GM18870 (cell line): ENCODE measurements at regions not wholly inside any gene's neighbourhood (a gene's known extent, or its start where the extent isn't known, plus 50 kb on each side); places are given as distances from the start of the nearest gene placed in this dataset.
"Not testable (repeated sequence)": the region's sequence is repeated elsewhere in the genome, so short reads cannot be mapped to it uniquely, and the experiment has no call there.

Experiments
- ATAC-seq: cut with Tn5 transposase; IDR thresholded peaks from one replicate; pipeline ENCODE4 v1.9.1; 2021; ENCODE audit warnings: moderate library complexity; ENCODE audit not compliant: unreplicated experiment

DNA sequence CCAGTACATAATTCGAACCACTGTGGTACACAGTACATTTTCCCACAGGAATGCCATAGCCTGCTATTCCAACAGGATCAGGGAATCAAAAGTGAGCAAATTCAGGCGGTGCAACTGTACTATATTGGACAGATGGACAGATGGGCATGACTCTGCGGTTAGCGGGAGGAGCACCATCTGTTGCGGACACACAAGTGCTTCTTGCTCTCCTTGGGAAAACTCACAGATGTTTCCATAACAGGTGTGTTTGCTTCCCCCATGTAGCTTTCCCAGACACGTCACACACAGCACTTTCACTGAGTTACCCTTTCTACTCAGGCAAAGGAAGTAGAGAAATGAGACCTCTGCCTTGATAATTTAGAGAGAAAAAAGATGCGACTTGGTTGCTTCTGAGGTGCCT, 325.1 kb upstream of the THBS1 start:
- no peak for ATAC-seq

DNA sequence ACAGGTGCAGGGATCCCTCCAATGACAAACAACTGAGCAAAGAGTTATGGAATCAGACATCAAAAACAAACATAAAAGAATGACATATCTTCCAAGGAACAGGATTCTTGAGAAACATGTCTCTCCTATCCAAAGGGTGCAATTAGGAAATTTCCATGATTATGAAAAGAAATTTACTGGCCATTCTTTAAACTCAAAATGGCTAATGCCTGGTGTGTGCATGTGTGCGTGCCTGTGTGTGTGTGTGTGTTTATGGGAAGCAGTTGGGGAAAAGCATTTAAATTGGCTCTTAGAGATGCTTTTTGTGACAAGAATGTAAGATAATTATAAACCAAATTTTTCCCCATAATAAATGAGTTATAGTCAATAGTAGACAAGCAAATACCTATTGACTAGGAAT, 320.5 kb upstream of the THBS1 start:
- ATAC-seq: no peak

DNA sequence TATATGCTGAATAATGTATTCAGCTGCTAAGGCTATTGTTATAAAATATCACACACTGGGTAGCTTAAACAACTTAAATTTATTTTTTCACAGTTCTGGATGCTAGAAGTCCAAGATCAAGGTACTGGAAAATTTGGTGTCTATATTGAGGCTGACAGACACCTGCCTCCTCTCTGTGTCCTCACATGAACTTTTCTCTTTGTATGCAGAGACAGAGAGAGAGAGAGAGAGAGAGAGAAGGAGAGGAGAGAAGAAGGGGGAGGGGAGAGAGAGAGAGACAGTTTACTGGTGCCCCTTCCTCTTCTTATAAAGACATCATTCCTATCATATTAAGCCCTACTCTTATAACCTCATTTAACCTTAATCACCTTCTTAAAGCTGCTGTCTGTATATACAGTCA, 320.1 kb upstream of the THBS1 start:
- ATAC-seq: no peak

DNA sequence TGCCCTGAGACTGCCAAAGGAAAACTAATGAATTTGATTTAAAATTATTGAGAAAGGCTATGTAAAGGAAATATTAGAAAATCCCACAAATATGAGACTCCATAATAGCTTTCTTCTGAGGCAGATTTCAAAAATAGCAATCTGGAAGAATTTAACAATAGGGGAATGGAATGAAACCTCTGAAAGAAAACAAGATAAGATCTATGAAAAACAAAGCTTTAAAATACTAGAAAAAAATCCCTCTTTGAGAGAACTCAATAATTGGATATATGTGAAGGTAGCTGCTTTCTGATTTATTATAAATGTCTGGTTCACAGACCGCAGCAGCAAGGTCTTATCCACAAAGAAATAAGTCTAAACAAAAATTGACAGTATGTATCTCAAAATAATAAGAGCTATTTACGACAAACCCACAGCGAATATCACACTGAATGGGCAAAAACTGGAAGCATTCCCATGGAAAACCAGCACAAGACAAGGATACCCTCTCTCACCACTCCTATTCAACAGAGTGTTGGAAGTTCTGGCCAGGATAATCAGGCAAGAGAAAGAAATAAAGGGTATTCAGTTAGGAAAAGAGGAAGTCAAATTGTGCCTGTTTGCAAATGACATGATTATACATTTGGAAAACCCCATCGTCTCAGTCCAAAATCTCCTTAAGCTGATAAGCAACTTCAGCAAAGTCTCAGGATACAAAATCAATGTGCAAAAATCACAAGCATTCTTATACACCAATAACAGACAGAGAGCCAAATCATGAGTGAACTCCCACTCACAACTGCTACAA, 319.3 kb upstream of the THBS1 start:
- not testable (repeated sequence) for ATAC-seq

DNA sequence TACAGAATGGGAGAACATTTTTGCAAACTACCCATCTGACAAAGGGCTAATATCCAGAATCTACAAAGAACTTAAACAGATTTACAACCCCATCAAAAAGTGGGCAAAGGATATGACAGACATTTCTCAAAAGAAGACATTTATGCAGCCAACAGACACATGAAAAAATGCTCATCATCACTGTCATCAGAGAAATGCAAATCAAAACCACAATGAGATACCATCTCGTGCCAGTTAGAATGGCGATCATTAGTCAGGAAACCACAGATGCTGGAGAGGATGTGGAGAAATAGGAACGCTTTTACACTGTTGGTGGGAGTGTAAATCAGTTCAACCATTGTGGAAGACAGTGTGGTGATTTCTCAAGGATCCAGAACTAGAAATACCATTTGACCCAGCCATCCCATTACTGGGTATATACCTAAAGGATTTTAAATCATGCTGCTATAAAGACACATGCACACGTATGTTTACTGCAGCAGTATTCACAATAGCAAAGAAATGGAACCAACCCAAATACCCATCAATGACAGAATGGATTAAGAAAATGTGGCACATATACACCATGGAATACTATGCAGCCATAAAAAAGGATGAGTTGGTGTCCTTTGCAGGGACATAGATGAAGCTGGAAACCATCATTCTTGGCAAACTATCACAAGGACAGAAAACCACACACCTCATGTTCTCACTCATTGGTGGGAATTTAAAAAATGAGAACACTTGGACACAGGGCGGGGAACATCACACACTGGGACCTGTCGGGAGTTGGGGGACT, 317.7 kb upstream of the THBS1 start:
- not testable (repeated sequence) for ATAC-seq

DNA sequence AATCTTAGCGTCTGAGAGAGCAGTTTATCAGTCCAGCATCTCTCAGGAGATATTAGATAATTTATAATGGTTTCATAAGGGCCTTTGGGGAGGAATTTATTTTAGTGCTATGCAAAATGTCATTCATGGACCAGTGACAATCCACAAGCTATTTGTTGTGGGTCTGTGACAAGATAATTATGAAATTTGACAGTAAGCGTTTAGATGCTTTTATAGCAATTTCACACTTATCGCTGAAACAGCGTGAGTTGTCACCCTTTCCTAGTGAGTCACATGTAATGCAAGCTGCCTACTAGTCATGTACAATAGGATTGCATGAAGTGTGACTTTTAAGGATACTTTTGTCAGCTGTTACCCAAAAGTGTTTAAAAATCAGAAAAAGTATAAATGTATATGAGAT, 315.6 kb upstream of the THBS1 start:
- no peak for ATAC-seq

DNA sequence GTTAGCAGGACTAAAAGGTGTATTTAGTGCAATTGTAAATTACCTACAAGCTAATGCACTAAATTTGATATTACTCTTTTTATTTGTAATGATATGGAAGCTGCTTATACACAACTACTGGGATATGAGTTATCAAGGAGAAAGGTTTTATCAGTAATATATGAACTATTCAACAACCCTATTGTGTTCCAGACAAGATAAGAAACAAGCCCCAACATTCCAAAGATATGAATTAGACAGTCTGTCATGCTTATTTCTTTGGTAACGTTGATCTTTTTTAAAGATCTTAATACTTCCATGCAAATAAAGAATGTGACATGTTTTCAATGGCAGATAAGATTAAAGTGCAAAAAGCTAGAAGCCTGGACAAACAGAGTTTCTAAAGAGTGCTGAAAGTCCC, 314.0 kb upstream of the THBS1 start:
- no peak for ATAC-seq

DNA sequence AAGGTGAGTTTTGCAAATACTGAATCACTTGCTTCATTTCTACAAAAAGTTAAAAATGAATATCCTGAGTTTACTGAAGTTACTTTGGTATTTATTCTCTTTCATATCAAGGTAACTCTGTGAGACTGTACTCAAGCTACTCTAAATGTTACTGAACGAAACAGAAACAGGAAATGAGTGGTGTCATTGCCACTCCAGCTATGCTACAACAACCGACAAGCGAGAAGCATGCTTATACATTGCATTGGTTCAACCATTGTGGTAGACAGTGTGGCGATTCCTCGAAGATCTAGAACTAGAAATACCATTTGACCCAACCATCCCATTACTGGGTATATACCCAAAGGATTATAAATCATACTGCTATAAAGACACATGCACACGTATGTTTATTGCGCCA, 313.2 kb upstream of the THBS1 start:
- no peak for ATAC-seq

DNA sequence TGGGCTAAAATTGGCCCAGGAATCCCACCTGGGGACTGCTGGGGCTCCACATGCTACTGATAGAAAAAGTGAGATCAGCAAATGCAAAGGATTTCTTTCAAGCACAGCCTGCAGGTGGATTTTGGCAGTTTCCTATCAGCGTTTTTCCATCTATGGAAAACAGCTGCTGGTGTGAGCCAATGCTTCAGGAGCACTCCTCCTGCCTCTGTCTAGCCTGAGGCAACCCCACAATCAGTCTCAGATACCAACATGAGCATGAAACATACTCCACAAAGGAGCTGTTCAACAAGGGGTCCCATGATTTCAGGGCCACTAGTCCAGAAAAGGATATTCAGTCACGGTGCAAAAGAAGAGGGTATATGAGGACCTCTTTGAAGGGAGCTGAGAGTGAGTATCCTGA, 311.5 kb upstream of the THBS1 start:
- no peak for ATAC-seq

DNA sequence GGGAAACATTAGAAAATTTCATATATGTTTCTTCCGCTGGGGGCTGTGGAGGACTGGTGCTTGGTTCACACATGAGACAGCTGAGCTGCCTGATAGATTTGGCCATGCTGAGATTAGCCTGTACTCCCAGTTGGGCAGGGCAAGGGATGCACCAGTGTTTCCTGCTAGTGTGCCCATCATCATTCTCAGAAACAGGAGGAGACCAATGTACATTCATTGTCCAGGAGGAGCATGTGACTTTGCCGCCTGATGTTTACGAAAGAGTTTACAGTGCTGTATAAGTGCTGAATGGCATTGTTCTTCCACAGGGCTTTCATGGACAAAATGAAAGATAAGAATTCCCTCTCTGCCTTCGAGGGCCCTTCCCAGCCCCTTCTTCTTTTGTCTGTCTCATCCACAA, 311.1 kb upstream of the THBS1 start:
- ATAC-seq: no peak

DNA sequence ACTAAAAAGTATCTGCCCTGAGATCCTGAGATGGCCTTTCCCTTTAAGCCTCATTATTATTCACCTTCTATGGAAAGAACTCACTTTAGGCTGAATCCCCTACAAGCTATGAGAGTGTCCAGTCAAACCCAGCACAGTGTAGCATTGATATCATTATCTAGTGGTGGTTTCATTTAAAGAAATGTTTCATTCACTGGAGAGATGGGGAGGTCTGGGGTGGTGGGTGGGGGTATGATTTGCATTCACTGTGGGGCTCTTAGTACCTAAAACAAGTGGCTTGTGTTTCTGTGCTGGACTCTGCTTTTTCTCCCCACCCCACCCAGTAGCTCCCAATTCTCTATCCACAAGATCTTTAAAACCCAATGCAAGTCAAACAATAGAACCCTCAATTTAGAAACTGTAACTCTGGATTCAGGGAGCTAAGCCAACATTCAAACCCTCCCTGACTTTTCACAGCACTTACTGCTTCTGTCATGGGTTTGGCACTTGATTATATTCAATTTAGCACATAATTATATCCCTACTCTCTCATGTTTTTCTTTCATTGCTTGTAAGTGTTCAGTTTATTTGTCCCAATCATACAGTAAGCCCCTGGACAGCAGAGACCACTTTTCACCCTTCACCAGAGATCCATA, 310.5 kb upstream of the THBS1 start:
- no peak for ATAC-seq

DNA sequence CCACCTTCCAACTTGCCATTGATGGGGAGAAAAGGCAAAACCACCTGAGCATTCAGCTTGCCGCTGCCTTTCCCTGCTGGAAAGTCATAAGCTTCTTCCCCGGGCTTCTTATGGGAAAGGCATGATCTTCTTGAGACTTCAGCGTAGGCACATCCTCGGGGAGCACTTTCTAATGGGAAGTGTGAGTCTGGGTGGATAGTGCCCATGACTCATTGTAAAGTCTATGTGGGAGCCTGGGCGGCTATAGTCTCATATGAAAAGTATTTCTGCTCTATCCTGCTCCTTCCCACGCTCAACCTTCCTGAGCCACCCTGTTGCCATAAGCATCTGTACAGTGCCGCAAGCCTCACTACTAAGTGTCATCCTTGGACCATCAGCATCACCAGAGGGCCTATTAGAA, 309.9 kb upstream of the THBS1 start:
- no peak for ATAC-seq

DNA sequence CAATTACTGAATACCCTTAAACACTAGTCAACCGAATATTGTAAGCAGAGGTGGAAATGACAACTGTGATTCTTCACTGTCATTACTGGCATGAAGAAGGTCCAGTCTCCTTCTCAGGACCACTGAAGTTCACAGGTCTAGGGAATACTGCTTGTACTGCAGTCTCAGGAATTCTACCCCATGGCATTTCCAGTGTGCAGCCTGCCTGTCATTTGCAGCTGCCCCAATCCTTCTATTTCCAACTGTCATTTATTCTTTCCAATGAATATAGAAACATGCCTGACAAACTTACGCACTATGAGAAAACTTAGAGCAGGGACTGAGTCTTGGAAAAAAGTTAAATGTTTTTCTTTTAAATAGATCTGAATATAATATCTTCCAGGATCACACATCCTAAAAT, 308.0 kb upstream of the THBS1 start:
- no peak for ATAC-seq

DNA sequence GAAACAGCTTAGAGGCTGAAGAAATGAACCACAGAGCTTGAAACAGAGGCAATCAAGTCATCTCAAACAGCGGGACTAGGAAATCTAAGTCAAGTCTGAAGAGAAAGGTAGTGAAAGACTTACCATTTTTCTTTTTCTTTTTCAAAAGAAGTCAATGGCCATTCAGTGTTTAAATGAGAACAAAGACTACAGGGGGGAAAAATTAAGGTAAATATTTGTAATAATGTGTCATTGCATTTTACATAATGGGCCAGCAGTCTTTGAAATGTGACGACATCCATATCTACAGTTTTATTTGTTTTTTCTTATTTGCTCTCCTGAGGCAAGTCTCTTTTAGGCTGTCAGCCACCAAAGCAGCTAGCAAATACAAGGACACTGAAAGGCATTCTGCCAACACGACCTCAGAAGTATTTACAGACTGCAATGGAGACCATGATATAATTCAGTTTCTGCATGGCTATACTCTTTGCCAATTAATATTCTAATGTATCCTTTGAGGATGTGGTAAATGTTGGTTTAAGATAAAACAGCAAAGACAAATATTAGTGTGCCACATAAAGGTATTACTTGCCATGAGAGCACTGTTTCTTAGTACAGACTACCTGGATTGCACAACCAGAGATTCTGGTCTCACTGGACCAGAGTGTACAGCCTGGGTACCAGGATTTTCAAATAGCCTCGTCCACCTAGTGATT, 307.0 kb upstream of the THBS1 start:
- no peak for ATAC-seq

DNA sequence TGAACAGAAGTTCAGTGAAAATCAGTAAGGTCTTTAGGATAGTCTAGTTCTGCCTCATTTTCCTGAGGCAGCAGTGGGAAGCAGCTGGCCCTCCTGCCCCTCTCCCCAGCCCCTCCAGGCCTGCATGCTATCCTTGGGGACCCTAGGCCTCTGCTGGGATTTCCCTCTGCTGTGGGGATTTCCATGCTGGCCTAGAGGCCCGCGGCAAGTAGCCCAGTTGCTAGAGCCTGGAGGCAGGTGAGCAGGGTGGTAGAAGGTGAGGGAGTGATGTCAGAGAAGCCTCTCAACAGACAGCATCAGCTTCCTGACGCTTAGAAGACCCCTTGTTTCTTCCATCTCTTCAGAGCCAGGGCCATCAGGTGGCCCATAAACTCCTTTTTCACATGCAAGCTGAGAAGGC, 305.8 kb upstream of the THBS1 start:
- no peak for ATAC-seq

DNA sequence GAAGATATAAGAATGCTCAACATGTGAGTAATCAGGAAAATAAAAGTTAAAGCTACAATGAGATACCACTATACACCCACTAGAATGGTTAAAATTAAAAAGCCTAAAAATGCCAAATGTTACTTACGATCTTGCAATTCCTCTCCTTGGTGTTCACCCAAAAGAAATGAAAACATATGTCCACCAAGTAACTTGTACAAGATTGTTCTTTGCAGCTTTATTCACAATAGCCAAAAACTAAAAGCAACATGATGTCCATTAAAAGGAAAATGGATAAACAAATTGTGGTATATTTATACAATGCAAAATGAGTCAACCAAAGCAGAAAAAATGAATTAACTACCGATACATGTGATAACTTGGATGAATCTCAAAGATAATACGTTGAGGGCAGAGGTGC, 301.6 kb upstream of the THBS1 start:
- ATAC-seq: no peak

DNA sequence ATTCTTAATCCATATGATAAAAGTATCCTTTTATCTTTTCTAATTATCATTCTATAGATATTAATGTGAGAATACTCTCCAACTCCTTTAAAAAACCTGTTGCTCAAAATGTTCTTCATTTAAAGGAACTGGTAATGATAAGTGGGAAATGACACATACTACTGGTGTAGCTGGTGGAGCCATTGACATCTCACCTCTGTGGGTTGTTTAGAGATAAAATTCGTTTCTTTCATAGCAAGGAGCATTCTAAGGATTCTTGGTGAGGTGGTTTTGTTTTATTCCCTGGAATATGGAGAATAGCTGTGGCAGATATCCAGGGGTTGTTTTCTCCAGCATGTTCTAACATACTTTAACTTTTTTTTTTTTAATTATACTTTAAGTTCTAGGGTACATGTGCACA, 299.8 kb upstream of the THBS1 start:
- ATAC-seq: no peak

DNA sequence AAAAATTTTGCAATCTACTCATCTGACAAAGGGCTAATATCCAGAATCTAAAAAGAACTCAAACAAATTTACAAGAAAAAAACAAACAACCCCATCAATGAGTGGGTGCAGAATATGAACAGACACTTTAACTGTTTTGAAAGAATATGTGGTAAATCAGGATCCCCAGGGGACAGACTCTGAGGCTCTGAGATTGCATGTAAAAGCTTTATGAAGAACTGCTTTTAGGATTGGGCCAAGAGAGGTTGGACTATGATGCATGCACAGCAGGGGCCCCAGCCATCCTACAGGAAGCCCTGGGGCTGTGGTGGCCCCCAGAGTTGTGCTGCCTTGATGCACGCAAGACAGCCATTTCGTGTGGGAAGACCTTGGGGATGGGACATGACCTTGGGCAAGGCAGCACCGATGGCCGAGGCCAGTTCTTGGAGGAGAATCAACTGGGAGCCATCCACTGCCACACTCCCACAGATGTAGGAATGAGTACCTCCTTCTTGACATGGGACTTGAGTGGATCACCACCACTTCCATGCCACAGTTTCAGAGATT, 298.1 kb upstream of the THBS1 start:
- ATAC-seq: no peak

DNA sequence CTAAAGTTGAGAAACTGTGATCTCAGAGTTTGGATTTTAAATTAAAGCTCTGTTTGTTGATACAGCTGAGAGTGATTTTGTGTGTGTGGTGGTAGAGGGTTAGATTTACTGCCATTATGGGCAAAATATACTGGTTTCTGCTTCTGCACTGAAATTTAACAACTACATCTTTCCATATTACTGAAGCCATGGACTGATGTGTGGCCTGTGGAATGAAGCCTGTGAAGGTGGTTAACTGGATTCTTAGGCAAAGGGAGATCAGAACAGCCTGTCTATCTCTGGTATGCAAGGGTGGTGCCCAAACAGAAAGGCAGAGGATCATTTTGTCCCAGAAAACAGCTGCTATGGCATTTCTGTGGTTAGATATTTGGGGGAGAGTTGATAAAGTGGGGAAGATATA, 297.3 kb upstream of the THBS1 start:
- no peak for ATAC-seq

DNA sequence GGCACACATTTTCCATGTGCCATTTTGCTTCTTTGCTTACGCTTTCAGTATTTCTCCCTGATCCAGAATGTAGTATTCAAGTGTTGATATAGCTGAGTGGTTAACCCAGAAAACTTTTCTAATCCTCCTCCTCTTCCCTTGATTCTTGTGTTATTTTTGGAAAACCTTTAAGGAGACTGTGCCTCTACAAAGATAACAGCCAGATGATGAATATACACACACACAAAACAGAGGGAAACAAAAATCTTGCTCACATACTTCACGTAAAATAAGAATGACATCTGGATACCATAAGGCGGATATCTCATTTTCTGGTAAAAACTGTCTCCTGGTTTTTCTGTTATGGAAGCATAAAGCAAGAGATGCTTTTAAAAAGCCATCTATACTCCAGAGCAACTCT, 295.8 kb upstream of the THBS1 start:
- ATAC-seq: no peak

DNA sequence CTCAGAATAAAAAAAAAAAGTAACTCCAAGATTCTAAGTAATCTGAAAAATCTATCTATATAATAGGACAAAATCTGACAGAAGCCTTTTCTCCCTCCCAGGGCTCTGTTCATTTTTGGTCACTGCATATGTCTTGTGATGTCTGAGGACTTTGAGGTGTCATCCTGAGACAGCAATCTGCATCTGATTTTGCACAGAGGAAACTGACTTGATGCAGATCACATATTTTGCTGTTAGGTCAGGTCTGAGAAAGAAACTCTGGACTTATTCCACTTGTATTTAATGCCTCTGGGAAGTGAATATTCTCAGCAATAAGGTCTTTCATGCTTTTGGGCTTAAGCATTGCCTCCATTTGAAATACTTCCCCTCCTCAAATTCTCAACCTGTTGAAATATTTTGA, 295.2 kb upstream of the THBS1 start:
- ATAC-seq: no peak
